Glutamatergic neuron (in vitro differentiated cells): ENCODE measurements at regions not wholly inside any gene's neighbourhood (a gene's known extent, or its start where the extent isn't known, plus 50 kb on each side); places are given as distances from the start of the nearest gene placed in this dataset.

ENCODE experiments used
- DNase-seq: peaks from one replicate; pipeline ENCODE4 v3.0.0; 2022
- H3K27ac Mint-ChIP-seq: one replicate; pipeline ENCODE4 v1.8.0; 2020; ENCODE audit warnings: mild to moderate bottlenecking, mixed read lengths, inconsistent platforms; ENCODE audit not compliant: unreplicated experiment
- H3K27me3 Mint-ChIP-seq: one replicate; pipeline ENCODE4 v1.8.0; 2020; ENCODE audit warnings: mild to moderate bottlenecking, moderate library complexity, mixed read lengths, inconsistent platforms; ENCODE audit not compliant: unreplicated experiment
- H3K36me3 Mint-ChIP-seq: one replicate; pipeline ENCODE4 v1.8.0; 2020; ENCODE audit warnings: mild to moderate bottlenecking, mixed read lengths, inconsistent platforms; ENCODE audit not compliant: unreplicated experiment
- H3K4me1 Mint-ChIP-seq: one replicate; pipeline ENCODE4 v1.8.0; 2020; ENCODE audit warnings: mild to moderate bottlenecking, low read depth, mixed read lengths, inconsistent platforms; ENCODE audit not compliant: unreplicated experiment
- H3K4me3 Mint-ChIP-seq: one replicate; pipeline ENCODE4 v1.8.0; 2020; ENCODE audit warnings: mild to moderate bottlenecking, mixed read lengths, inconsistent platforms; ENCODE audit not compliant: unreplicated experiment
- H3K9me3 Mint-ChIP-seq: one replicate; pipeline ENCODE4 v1.8.0; 2020; ENCODE audit warnings: mild to moderate bottlenecking, moderate library complexity, mixed read lengths, inconsistent platforms; ENCODE audit not compliant: unreplicated experiment
- TF ChIP-seq, protein P1 (sequence below): fragments of 200-600 bp; sonication (generic); IDR thresholded peaks from one replicate; pipeline ENCODE4 v1.5.0; 2021; ENCODE audit not compliant: partially characterized antibody, unreplicated experiment

- no peak overlapping the region for H3K4me3 Mint-ChIP-seq
- no peaks in the 10 kb centered on the region for H3K27me3 Mint-ChIP-seq
- no peak for DNase-seq
- H3K27ac Mint-ChIP-seq = no peak overlapping the region
- TF ChIP-seq, protein P1, sequence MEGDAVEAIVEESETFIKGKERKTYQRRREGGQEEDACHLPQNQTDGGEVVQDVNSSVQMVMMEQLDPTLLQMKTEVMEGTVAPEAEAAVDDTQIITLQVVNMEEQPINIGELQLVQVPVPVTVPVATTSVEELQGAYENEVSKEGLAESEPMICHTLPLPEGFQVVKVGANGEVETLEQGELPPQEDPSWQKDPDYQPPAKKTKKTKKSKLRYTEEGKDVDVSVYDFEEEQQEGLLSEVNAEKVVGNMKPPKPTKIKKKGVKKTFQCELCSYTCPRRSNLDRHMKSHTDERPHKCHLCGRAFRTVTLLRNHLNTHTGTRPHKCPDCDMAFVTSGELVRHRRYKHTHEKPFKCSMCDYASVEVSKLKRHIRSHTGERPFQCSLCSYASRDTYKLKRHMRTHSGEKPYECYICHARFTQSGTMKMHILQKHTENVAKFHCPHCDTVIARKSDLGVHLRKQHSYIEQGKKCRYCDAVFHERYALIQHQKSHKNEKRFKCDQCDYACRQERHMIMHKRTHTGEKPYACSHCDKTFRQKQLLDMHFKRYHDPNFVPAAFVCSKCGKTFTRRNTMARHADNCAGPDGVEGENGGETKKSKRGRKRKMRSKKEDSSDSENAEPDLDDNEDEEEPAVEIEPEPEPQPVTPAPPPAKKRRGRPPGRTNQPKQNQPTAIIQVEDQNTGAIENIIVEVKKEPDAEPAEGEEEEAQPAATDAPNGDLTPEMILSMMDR = no peak
- no peaks in the 10 kb centered on the region for H3K9me3 Mint-ChIP-seq
- H3K4me1 Mint-ChIP-seq = no peaks in the 10 kb centered on the region
- peaks cover 4% of the 10 kb centered on the region for H3K36me3 Mint-ChIP-seq
Measured at GRCh38 chr7:46881507-46882127, 700.3 kb downstream of the TNS3 start.

DNA sequence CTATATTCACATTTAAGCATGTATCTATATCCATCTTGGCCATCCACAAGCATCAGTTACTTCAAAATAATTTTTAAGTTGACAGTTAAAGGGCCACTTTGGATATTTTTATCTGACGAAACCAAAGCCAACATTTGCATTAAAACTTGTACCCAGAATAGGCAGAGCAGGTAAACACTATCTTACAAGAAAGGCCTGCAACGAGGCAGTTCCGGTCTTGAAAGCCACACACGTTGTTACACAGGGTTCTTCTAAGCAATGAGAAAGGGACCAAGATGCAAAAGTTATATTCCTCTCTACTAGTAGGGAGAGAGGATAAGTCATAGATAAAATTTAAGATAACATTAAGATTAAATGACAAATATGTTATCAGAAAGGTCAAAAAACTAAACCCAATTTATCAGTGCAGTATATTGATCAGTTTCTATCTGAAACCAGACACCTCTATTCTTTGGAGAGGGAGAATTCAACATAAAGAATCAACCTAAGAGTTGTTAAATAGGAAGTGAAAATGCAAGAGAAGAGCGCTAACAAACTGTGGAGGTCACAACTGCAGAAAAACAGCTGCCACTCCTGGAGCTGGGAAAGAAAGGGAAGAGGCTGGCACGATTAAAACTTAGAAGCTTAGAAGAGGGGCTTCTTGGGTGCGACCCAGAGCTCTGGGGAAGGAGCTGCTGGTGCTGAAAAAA is 701.3 kb downstream of the TNS3 start:
- Mint-ChIP-seq H3K9me3 (no peaks in the 10 kb centered on the region), H3K4me3 (no peak overlapping the region), H3K27ac (no peak overlapping the region), H3K4me1 (no peaks in the 10 kb centered on the region), H3K27me3 (no peaks in the 10 kb centered on the region), H3K36me3 (peaks cover 4% of the 10 kb centered on the region)
- TF ChIP-seq, protein P1 = no peak
- DNase-seq = no peak

GRCh38 chr7:46879783-46880182 is 702.1 kb downstream of the TNS3 start:
- H3K27ac Mint-ChIP-seq = no peak overlapping the region

DNA sequence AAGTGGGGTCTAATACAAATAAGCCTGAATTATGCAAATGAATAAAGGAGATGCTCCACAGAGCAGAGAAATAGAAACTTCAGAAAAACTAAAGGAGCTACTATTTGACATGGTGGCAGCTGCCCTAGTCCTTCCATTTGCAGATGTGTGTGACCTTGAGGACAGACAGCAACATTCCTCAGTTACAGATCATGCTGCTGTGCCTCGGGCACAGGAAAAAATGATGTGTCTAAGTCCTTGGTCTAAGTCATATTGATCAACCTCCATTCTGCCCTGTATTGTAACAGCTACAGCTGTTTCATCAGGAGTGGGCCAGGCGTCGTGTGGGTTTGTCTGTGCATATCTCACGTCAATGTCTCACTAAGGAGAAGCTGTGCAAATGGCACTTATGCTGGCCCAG is 710.4 kb downstream of the TNS3 start:
- TF ChIP-seq, protein P1 = no peak
- Mint-ChIP-seq H3K36me3 (no peaks in the 10 kb centered on the region), H3K4me3 (no peak overlapping the region), H3K27me3 (no peaks in the 10 kb centered on the region), H3K9me3 (no peaks in the 10 kb centered on the region), H3K4me1 (peaks cover 8% of the 10 kb centered on the region), H3K27ac (no peak overlapping the region)
- no peak for DNase-seq

More at GRCh38 chr7:46879783-46880182, 702.1 kb downstream of the TNS3 start:
- TF ChIP-seq, protein P1 = no peak
- no peaks in the 10 kb centered on the region for H3K4me1 Mint-ChIP-seq
- no peak overlapping the region for H3K4me3 Mint-ChIP-seq
- DNase-seq = no peak
- peaks cover 4% of the 10 kb centered on the region for H3K36me3 Mint-ChIP-seq
- H3K9me3 Mint-ChIP-seq = no peaks in the 10 kb centered on the region
- H3K27me3 Mint-ChIP-seq = no peaks in the 10 kb centered on the region

- H3K4me1 Mint-ChIP-seq = no peaks in the 10 kb centered on the region
- H3K27me3 Mint-ChIP-seq = no peaks in the 10 kb centered on the region
- TF ChIP-seq, protein P1 = no peak
- no peaks in the 10 kb centered on the region for H3K36me3 Mint-ChIP-seq
- no peak overlapping the region for H3K27ac Mint-ChIP-seq
- H3K4me3 Mint-ChIP-seq = no peak overlapping the region
- H3K9me3 Mint-ChIP-seq = peaks cover 2% of the 10 kb centered on the region
- no peak for DNase-seq
Measured at GRCh38 chr7:46864716-46865115, 717.2 kb downstream of the TNS3 start.
